ENCODE measurements at regions not wholly inside any gene's neighbourhood (a gene's known extent, or its start where the extent isn't known, plus 50 kb on each side); places are given as distances from the start of the nearest gene placed in this dataset.

GRCh38 chr13:105464249-105464648, 1071.2 kb downstream of the EFNB2 start:
- TF ChIP-seq CTCF (IDR thresholded peaks at IDR 0.05) (no peak), POLR2AphosphoS5 (IDR thresholded peaks at IDR 0.05; ENCODE audit: insufficient read depth in 1 of 2, low read depth in 1 of 2) (no peak), POLR2A (IDR thresholded peaks at IDR 0.05) (no peak)

Measured in vagina (tissue), 2 donors.